ENCODE measurements at regions not wholly inside any gene's neighbourhood (a gene's known extent, or its start where the extent isn't known, plus 50 kb on each side); places are given as distances from the start of the nearest gene placed in this dataset.
"Not testable (repeated sequence)": the region's sequence is repeated elsewhere in the genome, so short reads cannot be mapped to it uniquely, and the experiment has no call there.

- H3K4me3 ChIP-seq (ENCODE audit: low read depth, low read length) = no peak overlapping the region
- no peak for TF ChIP-seq CTCF (IDR thresholded peaks at IDR 0.05; ENCODE audit: low read depth, low read length)
Measured at GRCh38 chr15:69616558-69616957, 163.9 kb downstream of the RPLP1 start.

- not testable (repeated sequence) for H3K4me3 ChIP-seq (ENCODE audit: low read depth, low read length)
Measured at GRCh38 chr15:69617144-69617543, 164.5 kb downstream of the RPLP1 start.

- TF ChIP-seq CTCF (IDR thresholded peaks at IDR 0.05; ENCODE audit: low read depth, low read length) = no peak
- H3K4me3 ChIP-seq (ENCODE audit: low read depth, low read length) = no peak overlapping the region
Measured at GRCh38 chr15:69623392-69624154, 171.0 kb downstream of the RPLP1 start.

GRCh38 chr15:69624155-69624520 lies 171.5 kb downstream of the RPLP1 start:
- no peak overlapping the region for H3K4me3 ChIP-seq (ENCODE audit: low read depth, low read length)
- no peak for TF ChIP-seq CTCF (IDR thresholded peaks at IDR 0.05; ENCODE audit: low read depth, low read length)

GRCh38 chr15:69624816-69625215 lies 172.2 kb downstream of the RPLP1 start:
- no peak for TF ChIP-seq CTCF (IDR thresholded peaks at IDR 0.05; ENCODE audit: low read depth, low read length)
- H3K4me3 ChIP-seq (ENCODE audit: low read depth, low read length) = no peak overlapping the region

- TF ChIP-seq CTCF (IDR thresholded peaks at IDR 0.05; ENCODE audit: low read depth, low read length) = no peak
- no peak overlapping the region for H3K4me3 ChIP-seq (ENCODE audit: low read depth, low read length)
Measured at GRCh38 chr15:69625328-69625727, 172.7 kb downstream of the RPLP1 start.

GRCh38 chr15:69626095-69627066 lies 173.8 kb downstream of the RPLP1 start:
- no peak for TF ChIP-seq CTCF (IDR thresholded peaks at IDR 0.05; ENCODE audit: low read depth, low read length)
- H3K4me3 ChIP-seq (ENCODE audit: low read depth, low read length) = no peak overlapping the region
